SH-SY5Y (cell line): ENCODE measurements at regions not wholly inside any gene's neighbourhood (a gene's known extent, or its start where the extent isn't known, plus 50 kb on each side); places are given as distances from the start of the nearest gene placed in this dataset.

Experiments
- GATA2 ChIP-seq: IDR thresholded peaks from 2 replicates; pipeline ENCODE4 v1.6.1; 2011; ENCODE audit warnings: mild to moderate bottlenecking, low read depth, low read length
- GATA3 ChIP-seq: IDR thresholded peaks from 2 replicates; pipeline ENCODE4 v1.6.1; 2011; ENCODE audit warnings: low read depth, mild to moderate bottlenecking, low read length, moderate library complexity

DNA sequence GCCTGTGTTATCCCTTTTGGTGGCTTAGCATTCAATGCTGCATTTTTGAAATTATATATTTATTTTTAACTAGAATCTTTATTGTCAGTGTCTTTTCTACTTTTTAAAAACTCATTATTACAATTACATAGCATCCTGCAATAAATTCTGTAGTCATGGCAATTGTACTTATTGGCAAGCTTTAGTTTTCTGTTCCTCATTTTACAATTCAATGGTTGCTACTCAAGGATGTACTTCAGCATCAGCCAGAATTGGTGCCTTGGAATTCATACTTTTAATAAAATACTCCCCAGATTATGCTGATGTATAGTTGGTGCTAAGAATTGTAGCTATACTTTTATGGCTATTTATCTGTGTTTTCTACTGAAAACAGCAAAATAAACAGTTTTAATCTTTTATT lies 1756.8 kb upstream of the SEL1L start:
- no peak for TF ChIP-seq GATA2
- no peak for TF ChIP-seq GATA3
